ENCODE measurements at regions not wholly inside any gene's neighbourhood (a gene's known extent, or its start where the extent isn't known, plus 50 kb on each side); places are given as distances from the start of the nearest gene placed in this dataset.

- no peak for DNase-seq (ENCODE audit: low spot score)
- peak in 1 of 2 donors; percentile 51 for TF ChIP-seq CTCF (IDR thresholded peaks at IDR 0.05)
- Histone ChIP-seq H3K36me3 (no peaks in the 10 kb centered on the region), H3K27me3 (no peaks in the 10 kb centered on the region), H3K27ac (no peak overlapping the region), H3K4me1 (peaks cover 0 to 12% of the 10 kb centered on the region in 2 donors), H3K4me3 (no peak overlapping the region), H3K9me3 (no peaks in the 10 kb centered on the region)
These were observed 85.6 kb downstream of the CD8B2 start for GRCh38 chr2:106572541-106573450.

- Histone ChIP-seq H3K27me3 (no peaks in the 10 kb centered on the region), H3K4me3 (no peak overlapping the region), H3K9me3 (no peaks in the 10 kb centered on the region), H3K27ac (no peak overlapping the region), H3K4me1 (peaks cover 0 to 12% of the 10 kb centered on the region in 2 donors), H3K36me3 (no peaks in the 10 kb centered on the region)
- no peak for TF ChIP-seq CTCF (IDR thresholded peaks at IDR 0.05)
- no peak for DNase-seq (ENCODE audit: low spot score)
These were observed 86.6 kb downstream of the CD8B2 start for GRCh38 chr2:106573773-106574172.

GRCh38 chr2:106575955-106576354 is 88.8 kb downstream of the CD8B2 start:
- no peak for DNase-seq (ENCODE audit: low spot score)
- Histone ChIP-seq H3K27me3 (no peaks in the 10 kb centered on the region), H3K9me3 (no peaks in the 10 kb centered on the region), H3K4me3 (no peak overlapping the region), H3K27ac (peak overlapping the region; percentile 29 to 58), H3K4me1 (peaks cover 0 to 20% of the 10 kb centered on the region in 2 donors), H3K36me3 (no peaks in the 10 kb centered on the region)
- TF ChIP-seq CTCF (IDR thresholded peaks at IDR 0.05) = no peak

GRCh38 chr2:106577255-106577651 is 90.1 kb downstream of the CD8B2 start:
- Histone ChIP-seq H3K4me1 (peaks cover 0 to 30% of the 10 kb centered on the region in 2 donors), H3K4me3 (no peak overlapping the region), H3K36me3 (no peaks in the 10 kb centered on the region), H3K27ac (no peak overlapping the region), H3K9me3 (no peaks in the 10 kb centered on the region), H3K27me3 (no peaks in the 10 kb centered on the region)
- no peak for DNase-seq (ENCODE audit: low spot score)
- TF ChIP-seq CTCF (IDR thresholded peaks at IDR 0.05) = no peak

GRCh38 chr2:106579750-106580197 is 92.6 kb downstream of the CD8B2 start:
- Histone ChIP-seq H3K4me1 (peaks cover 0 to 30% of the 10 kb centered on the region in 2 donors), H3K27ac (no peak overlapping the region), H3K27me3 (peaks cover 0 to 4% of the 10 kb centered on the region in 2 donors), H3K9me3 (no peaks in the 10 kb centered on the region), H3K4me3 (no peak overlapping the region), H3K36me3 (no peaks in the 10 kb centered on the region)
- TF ChIP-seq CTCF (IDR thresholded peaks at IDR 0.05) = no peak
- DNase-seq (ENCODE audit: low spot score) = no peak
